Lung (tissue), 11 donors: ENCODE measurements at regions not wholly inside any gene's neighbourhood (a gene's known extent, or its start where the extent isn't known, plus 50 kb on each side); places are given as distances from the start of the nearest gene placed in this dataset.

Experiments used
- ATAC-seq: fragments of 200-7000 bp; cut with Tn5 transposase; one replicate; pipeline ENCODE4 v1.9.1; 2020; ENCODE audit warnings: moderate number of reproducible peaks; ENCODE audit not compliant: insufficient read depth, low FRiP score
- DNase-seq, 3 donors: peaks; one replicate each; pipeline ENCODE4 v3.0.0-alpha.2; 2013 to 2017
- H3K27ac ChIP-seq, 2 donors: one replicate each; pipeline ENCODE4 v1.5.1; 2013; ENCODE audit warnings: mild to moderate bottlenecking in 2 of 2, moderate library complexity in 2 of 2, control low read depth in 1 of 2, inconsistent platforms in 1 of 2, low read depth in 1 of 2, low read length in 1 of 2
- H3K27me3 ChIP-seq, 3 donors: one replicate each; pipeline ENCODE4 v1.5.1; 2013; ENCODE audit warnings: low read length in 2 of 3; ENCODE audit not compliant: control insufficient read depth in 3 of 3, insufficient read depth in 3 of 3
- H3K36me3 ChIP-seq, 4 donors: one replicate each; pipeline ENCODE4 v1.5.1; 2013; ENCODE audit warnings: low read length in 4 of 4, mild to moderate bottlenecking in 1 of 4, moderate library complexity in 1 of 4; ENCODE audit not compliant: control insufficient read depth in 4 of 4, insufficient read depth in 4 of 4
- H3K4me1 ChIP-seq, 5 donors: one replicate each; pipeline ENCODE4 v1.5.1; 2013; ENCODE audit warnings: low read length in 5 of 5, mild to moderate bottlenecking in 2 of 5, moderate library complexity in 1 of 5; ENCODE audit not compliant: control insufficient read depth in 5 of 5, insufficient read depth in 5 of 5
- H3K4me3 ChIP-seq: one replicate; pipeline ENCODE4 v1.5.1; 2013; ENCODE audit warnings: mild to moderate bottlenecking, control low read depth, moderate library complexity
- H3K9ac ChIP-seq, 2 donors: one replicate each; pipeline ENCODE4 v1.5.1; 2013; ENCODE audit warnings: low read length in 2 of 2, control low read depth in 1 of 2; ENCODE audit not compliant: insufficient read depth in 1 of 2
- H3K9me3 ChIP-seq, 4 donors: one replicate each; pipeline ENCODE4 v1.5.1; 2013; ENCODE audit warnings: low read length in 3 of 4, mild to moderate bottlenecking in 1 of 4, moderate library complexity in 1 of 4; ENCODE audit not compliant: control insufficient read depth in 4 of 4, insufficient read depth in 3 of 4
- WGBS, 2 donors: extraction: QIAGEN DNeasy Blood & Tissue Kit; methylation state at CpG; one replicate each; pipeline ENCODE4 v1.1.7; 2013; 5-methylcytosine and 5-hydroxymethylcytosine counted together
- TF ChIP-seq, protein P1 (sequence below): IDR thresholded peaks from 2 replicates; pipeline ENCODE4 v1.5.1; 2012; ENCODE audit warnings: mild to moderate bottlenecking; ENCODE audit errors: control extremely low read depth, extremely low read depth
- donor health status: control.
- donor health status: control.
- donor health status: Bipolar disorder and iron deficiency.
- donor health status: healthy.
- donor health status: DM: yes; HTN: yes; CAD: no.

DNA sequence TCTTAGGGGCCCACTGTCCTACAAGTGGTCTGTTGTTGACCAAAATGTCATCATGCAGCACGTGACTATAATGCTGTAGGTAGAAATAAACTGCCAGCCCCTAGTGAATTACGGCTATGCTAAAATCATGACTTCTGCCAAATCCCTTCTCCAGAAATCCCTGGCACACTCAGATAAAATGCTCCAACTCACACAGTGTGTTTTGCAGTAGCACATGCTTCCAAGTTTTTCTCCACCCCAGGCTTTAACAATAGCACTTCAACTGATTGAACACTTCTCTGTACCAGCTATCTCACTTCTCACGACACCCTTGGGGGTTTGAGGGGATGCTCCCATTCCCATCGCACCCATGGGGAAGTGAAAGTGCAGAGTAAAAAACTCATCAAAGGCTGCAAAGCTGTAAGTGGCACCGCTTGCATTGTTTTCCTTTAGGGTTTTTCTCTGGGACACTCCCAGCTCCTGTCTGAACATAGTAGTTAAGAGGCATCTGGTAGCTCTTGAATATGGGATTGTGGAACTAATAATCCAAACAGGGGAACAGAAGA lies 151.0 kb upstream of the SLC24A2 start:
- 54 to 57% methylated on average over 5 of the region's 5 CpGs for WGBS, 2 donors
- no peaks in the 10 kb centered on the region for H3K36me3 ChIP-seq
- H3K9me3 ChIP-seq, result no peaks in the 10 kb centered on the region
- H3K4me3 ChIP-seq, result no peak overlapping the region
- TF ChIP-seq, protein P1, sequence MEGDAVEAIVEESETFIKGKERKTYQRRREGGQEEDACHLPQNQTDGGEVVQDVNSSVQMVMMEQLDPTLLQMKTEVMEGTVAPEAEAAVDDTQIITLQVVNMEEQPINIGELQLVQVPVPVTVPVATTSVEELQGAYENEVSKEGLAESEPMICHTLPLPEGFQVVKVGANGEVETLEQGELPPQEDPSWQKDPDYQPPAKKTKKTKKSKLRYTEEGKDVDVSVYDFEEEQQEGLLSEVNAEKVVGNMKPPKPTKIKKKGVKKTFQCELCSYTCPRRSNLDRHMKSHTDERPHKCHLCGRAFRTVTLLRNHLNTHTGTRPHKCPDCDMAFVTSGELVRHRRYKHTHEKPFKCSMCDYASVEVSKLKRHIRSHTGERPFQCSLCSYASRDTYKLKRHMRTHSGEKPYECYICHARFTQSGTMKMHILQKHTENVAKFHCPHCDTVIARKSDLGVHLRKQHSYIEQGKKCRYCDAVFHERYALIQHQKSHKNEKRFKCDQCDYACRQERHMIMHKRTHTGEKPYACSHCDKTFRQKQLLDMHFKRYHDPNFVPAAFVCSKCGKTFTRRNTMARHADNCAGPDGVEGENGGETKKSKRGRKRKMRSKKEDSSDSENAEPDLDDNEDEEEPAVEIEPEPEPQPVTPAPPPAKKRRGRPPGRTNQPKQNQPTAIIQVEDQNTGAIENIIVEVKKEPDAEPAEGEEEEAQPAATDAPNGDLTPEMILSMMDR, result no peak
- no peaks in the 10 kb centered on the region for H3K27me3 ChIP-seq
- H3K4me1 ChIP-seq, result peaks cover 0 to 6% (median 0%) of the 10 kb centered on the region in 5 donors
- ATAC-seq, result no peak
- no peak overlapping the region for H3K27ac ChIP-seq
- DNase-seq, result peak in 1 of 3 donors; percentile 20
- no peak overlapping the region for H3K9ac ChIP-seq

DNA sequence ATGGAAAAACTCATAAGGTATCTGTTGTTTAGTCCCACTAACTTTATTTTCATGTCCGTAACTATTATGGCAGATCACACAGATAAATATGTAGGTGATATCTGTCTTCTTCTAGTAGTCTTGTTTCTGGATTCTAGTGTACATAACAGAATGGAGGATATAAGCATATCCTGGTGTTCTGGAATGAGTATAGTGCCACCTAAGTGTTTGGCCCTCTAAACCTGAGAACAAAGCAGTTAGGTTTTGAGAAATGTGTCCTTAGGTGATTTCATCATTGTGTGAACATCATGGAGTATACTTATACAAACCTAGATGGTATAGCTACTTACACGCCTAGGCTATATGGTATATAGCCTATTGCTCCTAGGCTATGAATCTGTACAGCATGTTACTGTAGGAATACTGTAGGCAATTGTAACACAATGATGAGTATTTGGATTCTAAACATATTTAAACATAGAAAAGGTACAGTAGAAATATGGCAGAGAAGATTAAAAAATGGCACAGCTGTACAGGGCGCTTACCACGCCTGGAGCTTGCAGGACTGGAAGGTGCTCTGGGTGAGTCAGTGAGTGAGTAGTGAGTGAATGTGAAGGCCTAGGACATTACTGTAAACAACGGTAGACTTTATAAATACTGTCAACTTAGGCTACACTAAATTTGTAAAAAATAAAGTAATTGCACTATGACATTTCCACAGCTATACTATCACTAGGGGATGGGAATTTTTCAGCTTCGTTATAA lies 150.3 kb upstream of the SLC24A2 start:
- no peak for ATAC-seq
- H3K4me1 ChIP-seq, result peaks cover 0 to 6% (median 3%) of the 10 kb centered on the region in 5 donors
- H3K27me3 ChIP-seq, result no peaks in the 10 kb centered on the region
- DNase-seq, result no peak
- TF ChIP-seq, protein P1, result no peak
- H3K27ac ChIP-seq, result no peak overlapping the region
- no peak overlapping the region for H3K9ac ChIP-seq
- H3K4me3 ChIP-seq, result no peak overlapping the region
- no peaks in the 10 kb centered on the region for H3K9me3 ChIP-seq
- H3K36me3 ChIP-seq, result no peaks in the 10 kb centered on the region
- WGBS, 2 donors, result 89 to 93% methylated on average over 6 of the region's 6 CpGs

DNA sequence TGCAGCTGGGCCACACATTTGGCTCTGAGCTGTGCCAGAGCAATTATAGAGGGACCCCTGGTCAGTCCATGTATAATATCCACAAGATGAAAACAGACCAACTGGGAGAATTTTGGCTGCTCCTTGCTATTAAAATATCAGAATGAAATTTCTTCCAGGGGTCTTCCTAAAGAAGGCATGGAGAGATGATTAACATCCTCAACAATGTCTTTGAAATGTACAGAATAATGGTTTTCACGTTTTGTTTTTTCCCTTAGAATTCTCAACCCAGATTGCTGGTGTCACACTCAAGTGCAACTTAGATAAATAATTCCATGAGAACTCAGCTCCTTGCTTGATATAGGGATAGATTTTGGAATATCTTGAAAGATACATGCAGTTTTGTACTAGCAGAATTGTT lies 148.3 kb upstream of the SLC24A2 start:
- WGBS, 2 donors, result 75 to 86% methylated on average over 1 of the region's 1 CpG
- Histone ChIP-seq H3K27me3 (no peaks in the 10 kb centered on the region), H3K4me3 (no peak overlapping the region), H3K4me1 (peaks cover 0 to 6% (median 4%) of the 10 kb centered on the region in 5 donors), H3K9ac (no peak overlapping the region), H3K9me3 (no peaks in the 10 kb centered on the region), H3K27ac (no peak overlapping the region), H3K36me3 (no peaks in the 10 kb centered on the region)
- TF ChIP-seq, protein P1, result no peak
- ATAC-seq, result no peak
- DNase-seq, result no peak
